Ishikawa (cell line): ENCODE measurements at regions not wholly inside any gene's neighbourhood (a gene's known extent, or its start where the extent isn't known, plus 50 kb on each side); places are given as distances from the start of the nearest gene placed in this dataset.

Experiments used
- CEBPB ChIP-seq: IDR thresholded peaks from 2 replicates; pipeline ENCODE4 v1.6.1; 2012
- CREB1 ChIP-seq: IDR thresholded peaks from 2 replicates; pipeline ENCODE4 v1.6.1; 2012; ENCODE audit warnings: low read depth
- EGR1 ChIP-seq: IDR thresholded peaks from 2 replicates; pipeline ENCODE4 v1.6.1; 2012
- EP300 ChIP-seq: IDR thresholded peaks from 2 replicates; pipeline ENCODE4 v1.6.1; 2012; ENCODE audit warnings: borderline replicate concordance
- FOXM1 ChIP-seq: IDR thresholded peaks from 2 replicates; pipeline ENCODE4 v1.6.1; 2012; ENCODE audit warnings: low read depth, borderline replicate concordance
- MAX ChIP-seq: IDR thresholded peaks from 2 replicates; pipeline ENCODE4 v1.6.1; 2012
- NFIC ChIP-seq: IDR thresholded peaks from 2 replicates; pipeline ENCODE4 v1.6.1; 2012
- RAD21 ChIP-seq: IDR thresholded peaks from 2 replicates; pipeline ENCODE4 v1.6.1; 2012; ENCODE audit warnings: low read depth
- TAF1 ChIP-seq: IDR thresholded peaks from 2 replicates; pipeline ENCODE4 v1.6.1; 2012; ENCODE audit warnings: low read depth, mild to moderate bottlenecking
- TCF12 ChIP-seq: IDR thresholded peaks from 2 replicates; pipeline ENCODE4 v1.6.1; 2012; ENCODE audit warnings: low read depth
- TEAD4 ChIP-seq: IDR thresholded peaks from 2 replicates; pipeline ENCODE4 v1.6.1; 2012
- USF1 ChIP-seq: IDR thresholded peaks from 2 replicates; pipeline ENCODE4 v1.6.1; 2012
- YY1 ChIP-seq: IDR thresholded peaks from 2 replicates; pipeline ENCODE4 v1.6.1; 2012; ENCODE audit warnings: low read depth
- ZBTB7A ChIP-seq: IDR thresholded peaks from 2 replicates; pipeline ENCODE4 v1.6.1; 2012; ENCODE audit warnings: low read depth
- TF ChIP-seq, protein P1 (sequence below): IDR thresholded peaks from 2 replicates; pipeline ENCODE4 v1.6.1; 2012; ENCODE audit warnings: low read depth, mild to moderate bottlenecking

GRCh38 chr5:122683631-122684030 lies 91.2 kb upstream of the SNX2 start:
- no peak for TF ChIP-seq YY1
- no peak for TF ChIP-seq NFIC
- TF ChIP-seq EP300: no peak
- TF ChIP-seq RAD21: no peak
- TF ChIP-seq EGR1: no peak
- no peak for TF ChIP-seq FOXM1
- no peak for TF ChIP-seq TAF1
- no peak for TF ChIP-seq TEAD4
- no peak for TF ChIP-seq ZBTB7A
- TF ChIP-seq CEBPB: no peak
- TF ChIP-seq, protein P1, sequence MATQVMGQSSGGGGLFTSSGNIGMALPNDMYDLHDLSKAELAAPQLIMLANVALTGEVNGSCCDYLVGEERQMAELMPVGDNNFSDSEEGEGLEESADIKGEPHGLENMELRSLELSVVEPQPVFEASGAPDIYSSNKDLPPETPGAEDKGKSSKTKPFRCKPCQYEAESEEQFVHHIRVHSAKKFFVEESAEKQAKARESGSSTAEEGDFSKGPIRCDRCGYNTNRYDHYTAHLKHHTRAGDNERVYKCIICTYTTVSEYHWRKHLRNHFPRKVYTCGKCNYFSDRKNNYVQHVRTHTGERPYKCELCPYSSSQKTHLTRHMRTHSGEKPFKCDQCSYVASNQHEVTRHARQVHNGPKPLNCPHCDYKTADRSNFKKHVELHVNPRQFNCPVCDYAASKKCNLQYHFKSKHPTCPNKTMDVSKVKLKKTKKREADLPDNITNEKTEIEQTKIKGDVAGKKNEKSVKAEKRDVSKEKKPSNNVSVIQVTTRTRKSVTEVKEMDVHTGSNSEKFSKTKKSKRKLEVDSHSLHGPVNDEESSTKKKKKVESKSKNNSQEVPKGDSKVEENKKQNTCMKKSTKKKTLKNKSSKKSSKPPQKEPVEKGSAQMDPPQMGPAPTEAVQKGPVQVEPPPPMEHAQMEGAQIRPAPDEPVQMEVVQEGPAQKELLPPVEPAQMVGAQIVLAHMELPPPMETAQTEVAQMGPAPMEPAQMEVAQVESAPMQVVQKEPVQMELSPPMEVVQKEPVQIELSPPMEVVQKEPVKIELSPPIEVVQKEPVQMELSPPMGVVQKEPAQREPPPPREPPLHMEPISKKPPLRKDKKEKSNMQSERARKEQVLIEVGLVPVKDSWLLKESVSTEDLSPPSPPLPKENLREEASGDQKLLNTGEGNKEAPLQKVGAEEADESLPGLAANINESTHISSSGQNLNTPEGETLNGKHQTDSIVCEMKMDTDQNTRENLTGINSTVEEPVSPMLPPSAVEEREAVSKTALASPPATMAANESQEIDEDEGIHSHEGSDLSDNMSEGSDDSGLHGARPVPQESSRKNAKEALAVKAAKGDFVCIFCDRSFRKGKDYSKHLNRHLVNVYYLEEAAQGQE: no peak
- no peak for TF ChIP-seq USF1
- no peak for TF ChIP-seq CREB1
- no peak for TF ChIP-seq TCF12
- TF ChIP-seq MAX: no peak

- TF ChIP-seq TCF12: no peak
- no peak for TF ChIP-seq TAF1
- TF ChIP-seq EGR1: no peak
- no peak for TF ChIP-seq NFIC
- TF ChIP-seq CEBPB: no peak
- no peak for TF ChIP-seq ZBTB7A
- TF ChIP-seq EP300: no peak
- TF ChIP-seq TEAD4: no peak
- no peak for TF ChIP-seq FOXM1
- TF ChIP-seq MAX: no peak
- TF ChIP-seq CREB1: no peak
Measured at GRCh38 chr5:122690266-122690665, 84.6 kb upstream of the SNX2 start.

- TF ChIP-seq CEBPB: no peak
- TF ChIP-seq USF1: no peak
Measured at GRCh38 chr5:122691931-122692330, 82.9 kb upstream of the SNX2 start.

DNA sequence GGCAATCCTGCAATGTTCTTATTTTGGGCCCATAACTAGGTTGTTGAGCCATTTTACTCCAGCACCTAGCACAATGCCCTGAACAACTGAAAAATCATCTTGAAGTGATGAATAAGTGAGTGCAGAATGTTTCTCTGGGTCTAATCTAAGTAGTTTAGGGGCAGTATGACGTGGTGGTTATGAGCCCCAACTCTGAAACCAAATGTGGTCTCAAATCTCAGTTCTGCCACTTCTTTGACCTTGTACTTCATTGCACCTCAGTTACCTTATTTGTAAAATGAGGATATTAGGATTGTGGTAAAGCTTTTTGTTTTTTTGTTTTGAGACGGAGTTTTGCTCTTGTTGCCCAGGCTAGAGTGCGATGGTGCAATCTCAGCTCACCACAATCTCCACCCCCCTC lies 80.9 kb upstream of the SNX2 start:
- TF ChIP-seq EP300 (no peak), EGR1 (no peak), CEBPB (no peak), YY1 (no peak), RAD21 (no peak), ZBTB7A (no peak), NFIC (no peak), TEAD4 (no peak), FOXM1 (no peak), TAF1 (no peak), CREB1 (no peak), MAX (no peak), USF1 (no peak), TCF12 (no peak)
- TF ChIP-seq, protein P1: no peak

- no peak for TF ChIP-seq MAX
- TF ChIP-seq FOXM1: no peak
- TF ChIP-seq TCF12: no peak
- TF ChIP-seq, protein P1: no peak
- TF ChIP-seq YY1: no peak
- TF ChIP-seq TAF1: no peak
- TF ChIP-seq ZBTB7A: no peak
- TF ChIP-seq CEBPB: no peak
- TF ChIP-seq RAD21: no peak
Measured at GRCh38 chr5:122694884-122695283, 80.0 kb upstream of the SNX2 start.
